A549 (cell line): ENCODE measurements at regions not wholly inside any gene's neighbourhood (a gene's known extent, or its start where the extent isn't known, plus 50 kb on each side); places are given as distances from the start of the nearest gene placed in this dataset.

Source experiments
- ATAC-seq, 2 experiments: fragments of 200-7000 bp in 1 of 2; fragments of >200 bp in 1 of 2; cut with Nextera tagmentation in 1 of 2; cut with Tn5 transposase in 1 of 2; 3 replicates each; pipeline versions ENCODE4 v1.8.0 to v1.9.1; 2018 to 2020; ENCODE audit warnings: mild to moderate bottlenecking in 1 of 2, moderate library complexity in 1 of 2
- CTCF ChIA-PET: fragments of 300-600 bp; sonication (Branson Sonifier 250); formaldehyde crosslinking; extraction: SDS; loops from one replicate; lab custom pipeline; 2021; ENCODE audit warnings: antibody characterized with exemption, inconsistent platforms; lab: Yijun Ruan, JAX
- POLR2A ChIA-PET: fragments of 350-600 bp; formaldehyde crosslinking; extraction: SDS; loops from one replicate; lab custom pipeline; 2021; ENCODE audit warnings: antibody characterized with exemption, inconsistent platforms; lab: Yijun Ruan, JAX
- DNase-seq, 2 experiments: peaks; one replicate each; pipeline versions ENCODE4 v3.0.0 to v3.0.0-alpha.2; 2011 to 2016; ENCODE audit warnings: low read depth in 1 of 2, low spot score in 1 of 2
- FAIRE-seq: peaks from 2 replicates; lab custom pipeline; 2011; peaks lifted over from hg19 to GRCh38; lab: Jason Lieb, UNC
- H3K27ac ChIP-seq, 2 experiments: fragments of >200 bp; sonication (Bioruptor Twin); formaldehyde crosslinking; 3 replicates each; pipeline ENCODE4 v1.5.1; 2016 to 2017
- H3K4me1 ChIP-seq: fragments of >200 bp; sonication (Bioruptor Twin); formaldehyde crosslinking; 3 replicates; pipeline ENCODE4 v1.6.1; 2016
- H3K4me2 ChIP-seq: fragments of >200 bp; sonication (Bioruptor Twin); formaldehyde crosslinking; 3 replicates; pipeline ENCODE4 v1.6.1; 2016
- H3K4me3 ChIP-seq: fragments of >200 bp; sonication (Bioruptor Twin); formaldehyde crosslinking; 3 replicates; pipeline ENCODE4 v1.5.1; 2016
- H3K9me3 ChIP-seq: fragments of >200 bp; sonication (Bioruptor Twin); formaldehyde crosslinking; 3 replicates; pipeline ENCODE4 v1.6.1; 2016
- BCL3 ChIP-seq: fragments of >200 bp; sonication (Bioruptor Twin); formaldehyde crosslinking; IDR thresholded peaks from 3 replicates; pipeline ENCODE4 v1.6.1; 2016
- BHLHE40 ChIP-seq: IDR thresholded peaks from 2 replicates; pipeline ENCODE4 v1.6.1; 2012; ENCODE audit warnings: low read depth, low read length, inconsistent platforms
- CHD2 ChIP-seq: fragments of 150-350 bp; IDR thresholded peaks from 2 replicates; pipeline ENCODE4 v1.6.1; 2014; ENCODE audit warnings: low read length; ENCODE audit not compliant: partially characterized antibody
- E2F6 ChIP-seq: IDR thresholded peaks from 2 replicates; pipeline ENCODE4 v1.6.1; 2012; ENCODE audit warnings: low read depth, borderline replicate concordance
- EHF ChIP-seq: fragments of 250-450 bp; sonication (Bioruptor Pico); IDR thresholded peaks from 2 replicates; pipeline ENCODE4 v1.5.0; 2020; ENCODE audit warnings: mild to moderate bottlenecking
- EP300 ChIP-seq, 2 experiments: fragments of >200 bp; sonication (Bioruptor Twin); formaldehyde crosslinking; IDR thresholded peaks; 2 replicates in 1 of 2; 3 replicates in 1 of 2; pipeline ENCODE4 v1.6.1; 2016 to 2017
- FOSB ChIP-seq: fragments of 250-450 bp; sonication (Bioruptor Pico); IDR thresholded peaks from 2 replicates; pipeline ENCODE4 v1.5.0; 2020; ENCODE audit warnings: mild to moderate bottlenecking, moderate library complexity
- FOSL2 ChIP-seq, 2 experiments: fragments of 450-650 bp in 1 of 2; fragments of >200 bp in 1 of 2; sonication (Bioruptor Twin) in 1 of 2; formaldehyde crosslinking; IDR thresholded peaks; 2 replicates each; pipeline versions ENCODE4 v1.5.0 to v1.6.1; 2016 to 2020; ENCODE audit warnings: mild to moderate bottlenecking in 1 of 2, moderate library complexity in 1 of 2
- FOXS1 ChIP-seq: fragments of 250-450 bp; sonication (Bioruptor Pico); IDR thresholded peaks from 2 replicates; pipeline ENCODE4 v1.5.0; 2020; ENCODE audit warnings: mild to moderate bottlenecking, moderate library complexity
- HDAC2 ChIP-seq: fragments of 200-600 bp; sonication (generic); IDR thresholded peaks from 2 replicates; pipeline ENCODE4 v1.6.1; 2016
- HES2 ChIP-seq: fragments of >200 bp; sonication (Bioruptor Twin); formaldehyde crosslinking; IDR thresholded peaks from 2 replicates; pipeline ENCODE4 v1.6.1; 2016
- HOXA7 ChIP-seq: fragments of 250-450 bp; sonication (Bioruptor Pico); IDR thresholded peaks from 2 replicates; pipeline ENCODE4 v1.5.0; 2020; ENCODE audit warnings: mild to moderate bottlenecking, moderate library complexity
- JUN ChIP-seq, 2 experiments: fragments of >200 bp; sonication (Bioruptor Twin); formaldehyde crosslinking; IDR thresholded peaks; 2 replicates in 1 of 2; 3 replicates in 1 of 2; pipeline ENCODE4 v1.6.1; 2016 to 2017
- MAZ ChIP-seq: fragments of 150-350 bp; IDR thresholded peaks from 2 replicates; pipeline ENCODE4 v1.6.1; 2014; ENCODE audit warnings: antibody characterized with exemption, low read depth, low read length, borderline replicate concordance
- NFE2L2 ChIP-seq: fragments of 150-350 bp; conservative IDR thresholded peaks from 2 replicates; pipeline ENCODE4 v1.6.1; 2014; ENCODE audit warnings: low read length
- PHF8 ChIP-seq: fragments of 200-600 bp; sonication (generic); IDR thresholded peaks from 2 replicates; pipeline ENCODE4 v1.6.1; 2016; ENCODE audit warnings: low read depth, mild to moderate bottlenecking, antibody characterized with exemption, moderate library complexity, borderline replicate concordance
- RAD21 ChIP-seq, 2 experiments: fragments of >200 bp in 1 of 2; sonication (Bioruptor Twin) in 1 of 2; formaldehyde crosslinking in 1 of 2; IDR thresholded peaks in 1 of 2; conservative IDR thresholded peaks in 1 of 2; 2 replicates in 1 of 2; 3 replicates in 1 of 2; pipeline ENCODE4 v1.6.1; 2012 to 2018; ENCODE audit warnings: inconsistent platforms in 1 of 2
- RFX5 ChIP-seq: fragments of 450-650 bp; IDR thresholded peaks from 2 replicates; pipeline ENCODE4 v1.7.1; 2014; ENCODE audit warnings: antibody characterized with exemption, mild to moderate bottlenecking, moderate library complexity
- RNF2 ChIP-seq: fragments of 200-600 bp; sonication (generic); IDR thresholded peaks from 2 replicates; pipeline ENCODE4 v1.6.1; 2016; ENCODE audit warnings: low read depth, mild to moderate bottlenecking, antibody characterized with exemption, moderate library complexity, borderline replicate concordance
- TFCP2L1 ChIP-seq: fragments of 250-450 bp; sonication (Bioruptor Pico); IDR thresholded peaks from 2 replicates; pipeline ENCODE4 v1.5.0; 2021; ENCODE audit warnings: mild to moderate bottlenecking
- WGBS: methylation state at CpG from one replicate; pipeline ENCODE4 v1.1.6; 2017; ENCODE audit errors: missing lambda C conversion rate; 5-methylcytosine and 5-hydroxymethylcytosine counted together
- TF ChIP-seq, protein P1 (sequence below): IDR thresholded peaks from 2 replicates; pipeline ENCODE4 v1.6.1; 2012
- TF ChIP-seq, protein P2 (sequence below): fragments of 250-450 bp; sonication (Bioruptor Pico); IDR thresholded peaks from 2 replicates; pipeline ENCODE4 v1.5.0; 2020; ENCODE audit warnings: low read depth, mild to moderate bottlenecking, moderate library complexity
- TF ChIP-seq, protein P3 (sequence below): fragments of 150-350 bp; IDR thresholded peaks from 2 replicates; pipeline ENCODE4 v1.6.1; 2014; ENCODE audit warnings: low read depth, mild to moderate bottlenecking, low read length
- TF ChIP-seq, protein P4 (sequence below): IDR thresholded peaks from 2 replicates; pipeline ENCODE4 v1.6.1; 2012

- no peak for TF ChIP-seq JUN (IDR thresholded peaks at IDR 0.05)
- TF ChIP-seq BCL3 = no peak
- TF ChIP-seq EHF (CRISPR knock-in tag) = no peak
- TF ChIP-seq TFCP2L1 (CRISPR knock-in tag) = no peak
- no peak for TF ChIP-seq HOXA7 (CRISPR knock-in tag)
- TF ChIP-seq FOSL2 (IDR thresholded peaks at IDR 0.05) = no peak
- no peak for TF ChIP-seq FOSL2 (CRISPR knock-in tag; IDR thresholded peaks at IDR 0.05)
- TF ChIP-seq, protein P1, sequence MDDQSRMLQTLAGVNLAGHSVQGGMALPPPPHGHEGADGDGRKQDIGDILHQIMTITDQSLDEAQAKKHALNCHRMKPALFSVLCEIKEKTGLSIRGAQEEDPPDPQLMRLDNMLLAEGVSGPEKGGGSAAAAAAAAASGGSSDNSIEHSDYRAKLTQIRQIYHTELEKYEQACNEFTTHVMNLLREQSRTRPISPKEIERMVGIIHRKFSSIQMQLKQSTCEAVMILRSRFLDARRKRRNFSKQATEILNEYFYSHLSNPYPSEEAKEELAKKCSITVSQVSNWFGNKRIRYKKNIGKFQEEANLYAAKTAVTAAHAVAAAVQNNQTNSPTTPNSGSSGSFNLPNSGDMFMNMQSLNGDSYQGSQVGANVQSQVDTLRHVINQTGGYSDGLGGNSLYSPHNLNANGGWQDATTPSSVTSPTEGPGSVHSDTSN = no peak
- no peak for TF ChIP-seq BHLHE40
- TF ChIP-seq, protein P2, sequence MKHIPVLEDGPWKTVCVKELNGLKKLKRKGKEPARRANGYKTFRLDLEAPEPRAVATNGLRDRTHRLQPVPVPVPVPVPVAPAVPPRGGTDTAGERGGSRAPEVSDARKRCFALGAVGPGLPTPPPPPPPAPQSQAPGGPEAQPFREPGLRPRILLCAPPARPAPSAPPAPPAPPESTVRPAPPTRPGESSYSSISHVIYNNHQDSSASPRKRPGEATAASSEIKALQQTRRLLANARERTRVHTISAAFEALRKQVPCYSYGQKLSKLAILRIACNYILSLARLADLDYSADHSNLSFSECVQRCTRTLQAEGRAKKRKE = no peak
- no peak for TF ChIP-seq RFX5
- no peak for TF ChIP-seq CHD2
- TF ChIP-seq, protein P3, sequence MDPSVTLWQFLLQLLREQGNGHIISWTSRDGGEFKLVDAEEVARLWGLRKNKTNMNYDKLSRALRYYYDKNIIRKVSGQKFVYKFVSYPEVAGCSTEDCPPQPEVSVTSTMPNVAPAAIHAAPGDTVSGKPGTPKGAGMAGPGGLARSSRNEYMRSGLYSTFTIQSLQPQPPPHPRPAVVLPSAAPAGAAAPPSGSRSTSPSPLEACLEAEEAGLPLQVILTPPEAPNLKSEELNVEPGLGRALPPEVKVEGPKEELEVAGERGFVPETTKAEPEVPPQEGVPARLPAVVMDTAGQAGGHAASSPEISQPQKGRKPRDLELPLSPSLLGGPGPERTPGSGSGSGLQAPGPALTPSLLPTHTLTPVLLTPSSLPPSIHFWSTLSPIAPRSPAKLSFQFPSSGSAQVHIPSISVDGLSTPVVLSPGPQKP = no peak
- ATAC-seq (no peak), DNase-seq (no peak), FAIRE-seq (no peak)
- H3K9me3 ChIP-seq = no peaks in the 10 kb centered on the region
- ChIA-PET POLR2A (no interaction called here), CTCF (interaction anchor here (3.5 kb wide), 1 partner anchor 24 kb away, joined by 17 read pairs; no protein-coding TSS in a partner anchor)
- no peak overlapping the region for H3K27ac ChIP-seq
- H3K4me2 ChIP-seq = no peak overlapping the region
- whole genome bisulfite sequencing = 71% methylated on average over 1 of the region's 2 CpGs
- H3K4me3 ChIP-seq = no peak overlapping the region
- H3K4me1 ChIP-seq = no peaks in the 10 kb centered on the region
Observed at GRCh38 chr5:133845271-133845670, 123.2 kb downstream of the C5orf15 start.

DNA sequence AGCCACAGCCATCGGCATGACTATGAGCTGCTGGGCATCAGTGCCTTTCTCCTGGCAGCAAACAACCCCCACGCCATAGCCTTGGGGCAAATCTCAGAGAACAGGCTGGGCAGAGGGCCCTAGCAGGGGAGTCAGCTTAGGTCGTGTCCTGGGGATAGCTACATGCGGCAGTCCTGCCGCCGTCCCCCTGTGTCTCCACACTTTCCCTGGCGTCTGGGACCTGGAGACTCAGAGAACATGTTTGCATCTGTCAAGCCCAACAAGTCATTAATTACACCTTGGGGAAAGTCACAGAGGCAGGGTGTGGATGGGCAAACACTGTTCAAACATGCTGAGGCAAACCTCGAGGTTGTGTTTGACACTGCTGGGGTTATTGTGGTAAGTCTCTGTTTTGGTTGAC lies 123.6 kb downstream of the C5orf15 start:
- Histone ChIP-seq H3K27ac (no peak overlapping the region), H3K4me2 (no peak overlapping the region), H3K9me3 (no peaks in the 10 kb centered on the region), H3K4me1 (no peaks in the 10 kb centered on the region), H3K4me3 (no peak overlapping the region)
- DNase-seq = no peak
- 54% methylated on average over 5 of the region's 8 CpGs for WGBS
- CTCF ChIA-PET = interaction anchor here (3.5 kb wide), 1 partner anchor 25 kb away, joined by 17 read pairs; no protein-coding TSS in a partner anchor
- ATAC-seq = no peak
- POLR2A ChIA-PET = no interaction called here
- TF ChIP-seq HDAC2 = no peak
- FAIRE-seq = no peak

GRCh38 chr5:133843911-133844310 lies 124.5 kb downstream of the C5orf15 start:
- FAIRE-seq (no peak), DNase-seq (no peak), ATAC-seq (no peak)
- Histone ChIP-seq H3K9me3 (no peaks in the 10 kb centered on the region), H3K4me3 (no peak overlapping the region), H3K4me2 (no peak overlapping the region), H3K27ac (no peak overlapping the region), H3K4me1 (no peaks in the 10 kb centered on the region)
- WGBS = 85% methylated on average over 4 of the region's 4 CpGs
- ChIA-PET CTCF (interaction anchor here (2.9 to 3.5 kb wide), 2 partner anchors 25 to 420 kb away, joined by 9 to 17 read pairs; no protein-coding TSS in a partner anchor), POLR2A (no interaction called here)
- TF ChIP-seq HES2 (no peak), EP300 (IDR thresholded peaks at IDR 0.05) (no peak), MAZ (no peak), FOSB (no peak), RNF2 (no peak), NFE2L2 (no peak), PHF8 (no peak), E2F6 (no peak), BCL3 (no peak), RAD21 (conservative IDR thresholded peaks at IDR 0.05 in 1 of 2, IDR thresholded peaks at IDR 0.05 in 1 of 2) (no peak), CHD2 (no peak), FOXS1 (CRISPR knock-in tag) (no peak)
- TF ChIP-seq, protein P4, sequence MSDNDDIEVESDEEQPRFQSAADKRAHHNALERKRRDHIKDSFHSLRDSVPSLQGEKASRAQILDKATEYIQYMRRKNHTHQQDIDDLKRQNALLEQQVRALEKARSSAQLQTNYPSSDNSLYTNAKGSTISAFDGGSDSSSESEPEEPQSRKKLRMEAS = no peak
- TF ChIP-seq, protein P2 = no peak
- TF ChIP-seq, protein P1 = no peak
